ENCODE measurements at regions not wholly inside any gene's neighbourhood (a gene's known extent, or its start where the extent isn't known, plus 50 kb on each side); places are given as distances from the start of the nearest gene placed in this dataset.
"Not testable (repeated sequence)": the region's sequence is repeated elsewhere in the genome, so short reads cannot be mapped to it uniquely, and the experiment has no call there.

- TF ChIP-seq, protein P1, sequence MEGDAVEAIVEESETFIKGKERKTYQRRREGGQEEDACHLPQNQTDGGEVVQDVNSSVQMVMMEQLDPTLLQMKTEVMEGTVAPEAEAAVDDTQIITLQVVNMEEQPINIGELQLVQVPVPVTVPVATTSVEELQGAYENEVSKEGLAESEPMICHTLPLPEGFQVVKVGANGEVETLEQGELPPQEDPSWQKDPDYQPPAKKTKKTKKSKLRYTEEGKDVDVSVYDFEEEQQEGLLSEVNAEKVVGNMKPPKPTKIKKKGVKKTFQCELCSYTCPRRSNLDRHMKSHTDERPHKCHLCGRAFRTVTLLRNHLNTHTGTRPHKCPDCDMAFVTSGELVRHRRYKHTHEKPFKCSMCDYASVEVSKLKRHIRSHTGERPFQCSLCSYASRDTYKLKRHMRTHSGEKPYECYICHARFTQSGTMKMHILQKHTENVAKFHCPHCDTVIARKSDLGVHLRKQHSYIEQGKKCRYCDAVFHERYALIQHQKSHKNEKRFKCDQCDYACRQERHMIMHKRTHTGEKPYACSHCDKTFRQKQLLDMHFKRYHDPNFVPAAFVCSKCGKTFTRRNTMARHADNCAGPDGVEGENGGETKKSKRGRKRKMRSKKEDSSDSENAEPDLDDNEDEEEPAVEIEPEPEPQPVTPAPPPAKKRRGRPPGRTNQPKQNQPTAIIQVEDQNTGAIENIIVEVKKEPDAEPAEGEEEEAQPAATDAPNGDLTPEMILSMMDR (IDR thresholded peaks at IDR 0.05): no peak
- Mint-ChIP-seq H3K4me3 (ENCODE audit: unreplicated experiment) (no peak overlapping the region), H3K9me3 (ENCODE audit: unreplicated experiment) (no peaks in the 10 kb centered on the region), H3K4me1 (ENCODE audit: unreplicated experiment) (no peaks in the 10 kb centered on the region), H3K36me3 (ENCODE audit: unreplicated experiment) (no peaks in the 10 kb centered on the region), H3K27ac (ENCODE audit: unreplicated experiment) (no peak overlapping the region), H3K27me3 (ENCODE audit: unreplicated experiment) (no peaks in the 10 kb centered on the region)
- no peak for DNase-seq (ENCODE audit: extremely low spot score, unreplicated experiment)
Measured at GRCh38 chr2:78811955-78812610, 213.4 kb upstream of the REG3G start.

GRCh38 chr2:78814331-78814986, 211.0 kb upstream of the REG3G start:
- no peaks in the 10 kb centered on the region for H3K27me3 Mint-ChIP-seq (ENCODE audit: unreplicated experiment)
- H3K27ac Mint-ChIP-seq (ENCODE audit: unreplicated experiment): no peak overlapping the region
- H3K4me1 Mint-ChIP-seq (ENCODE audit: unreplicated experiment): no peaks in the 10 kb centered on the region
- no peaks in the 10 kb centered on the region for H3K9me3 Mint-ChIP-seq (ENCODE audit: unreplicated experiment)
- H3K4me3 Mint-ChIP-seq (ENCODE audit: unreplicated experiment): no peak overlapping the region
- TF ChIP-seq, protein P1 (IDR thresholded peaks at IDR 0.05): no peak
- no peaks in the 10 kb centered on the region for H3K36me3 Mint-ChIP-seq (ENCODE audit: unreplicated experiment)
- DNase-seq (ENCODE audit: extremely low spot score, unreplicated experiment): no peak

DNA sequence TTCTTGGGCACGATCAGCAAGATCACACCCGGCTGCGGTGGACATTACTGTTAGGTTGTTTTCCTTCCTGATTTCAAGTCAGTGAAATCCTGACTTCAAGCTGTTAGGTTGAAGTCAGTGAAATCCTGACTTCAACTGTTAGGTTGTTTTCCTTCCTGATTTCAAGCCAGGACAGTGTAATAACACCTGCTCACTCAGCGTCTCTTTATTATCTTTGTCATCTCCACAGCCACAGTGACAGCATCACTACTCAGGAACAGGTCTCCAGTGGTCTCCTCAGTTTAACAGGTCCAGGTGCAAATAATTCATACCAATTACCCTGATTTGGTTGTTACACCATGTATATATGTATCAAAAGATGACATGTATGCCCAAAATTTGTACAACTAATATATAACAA, 208.1 kb upstream of the REG3G start:
- H3K4me3 Mint-ChIP-seq (ENCODE audit: unreplicated experiment): no peak overlapping the region
- no peaks in the 10 kb centered on the region for H3K4me1 Mint-ChIP-seq (ENCODE audit: unreplicated experiment)
- no peak for DNase-seq (ENCODE audit: extremely low spot score, unreplicated experiment)
- H3K36me3 Mint-ChIP-seq (ENCODE audit: unreplicated experiment): no peaks in the 10 kb centered on the region
- TF ChIP-seq, protein P1 (IDR thresholded peaks at IDR 0.05): no peak
- H3K9me3 Mint-ChIP-seq (ENCODE audit: unreplicated experiment): no peaks in the 10 kb centered on the region
- H3K27ac Mint-ChIP-seq (ENCODE audit: unreplicated experiment): no peak overlapping the region
- no peaks in the 10 kb centered on the region for H3K27me3 Mint-ChIP-seq (ENCODE audit: unreplicated experiment)

- no peaks in the 10 kb centered on the region for H3K4me1 Mint-ChIP-seq (ENCODE audit: unreplicated experiment)
- TF ChIP-seq, protein P1 (IDR thresholded peaks at IDR 0.05): no peak
- no peaks in the 10 kb centered on the region for H3K27me3 Mint-ChIP-seq (ENCODE audit: unreplicated experiment)
- H3K9me3 Mint-ChIP-seq (ENCODE audit: unreplicated experiment): no peaks in the 10 kb centered on the region
- no peak overlapping the region for H3K4me3 Mint-ChIP-seq (ENCODE audit: unreplicated experiment)
- no peak overlapping the region for H3K27ac Mint-ChIP-seq (ENCODE audit: unreplicated experiment)
- DNase-seq (ENCODE audit: extremely low spot score, unreplicated experiment): no peak
- H3K36me3 Mint-ChIP-seq (ENCODE audit: unreplicated experiment): no peaks in the 10 kb centered on the region
Measured at GRCh38 chr2:78832481-78832880, 193.0 kb upstream of the REG3G start.

GRCh38 chr2:78839259-78839658, 186.2 kb upstream of the REG3G start:
- H3K27ac Mint-ChIP-seq (ENCODE audit: unreplicated experiment): no peak overlapping the region

DNA sequence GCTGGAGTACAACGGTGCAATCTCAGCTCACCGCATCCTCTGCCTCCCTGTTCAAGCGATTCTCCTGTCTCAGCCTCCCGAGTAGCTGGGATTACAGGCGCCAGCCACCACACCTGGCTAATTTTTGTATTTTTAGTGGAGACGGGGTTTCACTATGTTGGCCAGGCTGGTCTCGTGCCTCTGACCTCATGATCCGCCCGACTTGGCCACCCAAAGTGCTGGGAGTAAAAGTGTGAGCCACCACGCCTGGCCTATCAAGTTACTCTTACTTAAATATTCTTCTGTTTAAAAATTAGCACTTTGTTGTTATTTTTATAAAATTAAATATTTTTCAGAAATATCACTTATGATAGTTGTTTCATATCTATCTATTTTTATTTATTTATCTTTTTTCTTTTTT, 185.2 kb upstream of the REG3G start:
- not testable (repeated sequence) for H3K4me1 Mint-ChIP-seq (ENCODE audit: unreplicated experiment); H3K9me3 Mint-ChIP-seq (ENCODE audit: unreplicated experiment); H3K36me3 Mint-ChIP-seq (ENCODE audit: unreplicated experiment); DNase-seq (ENCODE audit: extremely low spot score, unreplicated experiment); H3K27ac Mint-ChIP-seq (ENCODE audit: unreplicated experiment); H3K27me3 Mint-ChIP-seq (ENCODE audit: unreplicated experiment); H3K4me3 Mint-ChIP-seq (ENCODE audit: unreplicated experiment)

More at GRCh38 chr2:78839259-78839658, 186.2 kb upstream of the REG3G start:
- Mint-ChIP-seq H3K27me3 (ENCODE audit: unreplicated experiment) (no peaks in the 10 kb centered on the region), H3K9me3 (ENCODE audit: unreplicated experiment) (peaks cover 9% of the 10 kb centered on the region), H3K4me1 (ENCODE audit: unreplicated experiment) (no peaks in the 10 kb centered on the region), H3K36me3 (ENCODE audit: unreplicated experiment) (no peaks in the 10 kb centered on the region), H3K4me3 (ENCODE audit: unreplicated experiment) (no peak overlapping the region)
- DNase-seq (ENCODE audit: extremely low spot score, unreplicated experiment): no peak
- TF ChIP-seq, protein P1 (IDR thresholded peaks at IDR 0.05): no peak
